Peyer's patch (tissue), 4 donors: ENCODE measurements at regions not wholly inside any gene's neighbourhood (a gene's known extent, or its start where the extent isn't known, plus 50 kb on each side); places are given as distances from the start of the nearest gene placed in this dataset.

Source experiments
- POLR2A ChIP-seq, 2 donors: fragments of 450-650 bp; IDR thresholded peaks; one replicate each; pipeline ENCODE4 v1.5.1; 2017; ENCODE audit warnings: antibody characterized with exemption in 2 of 2, mild to moderate bottlenecking in 2 of 2, moderate library complexity in 2 of 2
- TF ChIP-seq, protein P1 (sequence below), 6 experiments: fragments of 450-650 bp in 4 of 6; fragments of 200-600 bp in 2 of 6; sonication (generic) in 1 of 6; IDR thresholded peaks; one replicate each; pipeline ENCODE4 v1.5.1; 2017 to 2019; ENCODE audit warnings: antibody characterized with exemption in 6 of 6, mild to moderate bottlenecking in 3 of 6, moderate library complexity in 1 of 6

DNA sequence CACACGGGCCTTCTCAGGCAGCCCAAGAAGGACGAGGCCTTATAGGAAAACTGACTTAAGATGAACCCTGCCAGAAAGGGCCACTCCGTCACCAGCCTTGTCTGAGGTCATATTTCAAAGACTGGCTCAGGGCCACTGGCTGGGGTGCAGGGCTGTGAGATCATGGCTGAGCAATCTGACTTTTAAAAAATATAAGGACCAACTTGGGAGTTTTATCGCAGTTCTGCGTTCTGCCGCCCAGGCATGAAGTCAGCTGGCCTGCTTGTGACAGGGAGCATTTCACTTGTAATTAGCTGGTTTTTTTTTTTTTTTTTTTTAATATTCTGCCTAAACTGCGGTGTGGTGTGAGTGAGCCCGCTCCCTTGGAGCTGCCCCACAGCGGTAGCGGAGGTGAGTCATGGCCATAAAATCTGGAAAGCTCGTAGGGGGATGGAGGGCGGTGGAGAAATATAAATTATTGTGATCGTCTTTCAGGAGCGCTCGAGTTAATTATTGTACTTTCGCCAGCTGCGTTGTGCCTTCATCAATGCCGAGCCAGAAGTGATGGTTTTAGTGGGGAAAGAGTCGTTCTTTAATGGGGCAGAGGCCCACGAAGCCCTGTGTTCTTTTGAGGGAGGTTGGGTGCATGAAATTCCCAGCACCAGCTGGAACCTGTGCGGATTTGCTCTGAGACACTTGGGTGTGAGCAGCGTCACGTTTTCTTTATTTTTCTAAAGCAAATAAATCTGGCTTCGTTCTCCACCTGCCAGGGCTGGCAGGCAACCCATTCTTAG is 231.9 kb downstream of the C12orf75 start:
- TF ChIP-seq, protein P1, sequence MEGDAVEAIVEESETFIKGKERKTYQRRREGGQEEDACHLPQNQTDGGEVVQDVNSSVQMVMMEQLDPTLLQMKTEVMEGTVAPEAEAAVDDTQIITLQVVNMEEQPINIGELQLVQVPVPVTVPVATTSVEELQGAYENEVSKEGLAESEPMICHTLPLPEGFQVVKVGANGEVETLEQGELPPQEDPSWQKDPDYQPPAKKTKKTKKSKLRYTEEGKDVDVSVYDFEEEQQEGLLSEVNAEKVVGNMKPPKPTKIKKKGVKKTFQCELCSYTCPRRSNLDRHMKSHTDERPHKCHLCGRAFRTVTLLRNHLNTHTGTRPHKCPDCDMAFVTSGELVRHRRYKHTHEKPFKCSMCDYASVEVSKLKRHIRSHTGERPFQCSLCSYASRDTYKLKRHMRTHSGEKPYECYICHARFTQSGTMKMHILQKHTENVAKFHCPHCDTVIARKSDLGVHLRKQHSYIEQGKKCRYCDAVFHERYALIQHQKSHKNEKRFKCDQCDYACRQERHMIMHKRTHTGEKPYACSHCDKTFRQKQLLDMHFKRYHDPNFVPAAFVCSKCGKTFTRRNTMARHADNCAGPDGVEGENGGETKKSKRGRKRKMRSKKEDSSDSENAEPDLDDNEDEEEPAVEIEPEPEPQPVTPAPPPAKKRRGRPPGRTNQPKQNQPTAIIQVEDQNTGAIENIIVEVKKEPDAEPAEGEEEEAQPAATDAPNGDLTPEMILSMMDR (IDR thresholded peaks at IDR 0.05), result no peak
- no peak for TF ChIP-seq POLR2A (IDR thresholded peaks at IDR 0.05)
